BJ (cell line): ENCODE measurements at regions not wholly inside any gene's neighbourhood (a gene's known extent, or its start where the extent isn't known, plus 50 kb on each side); places are given as distances from the start of the nearest gene placed in this dataset.

ENCODE experiments used
- CTCF ChIA-PET: fragments of 350-600 bp; formaldehyde crosslinking; extraction: SDS; loops from one replicate; lab custom pipeline; 2021; ENCODE audit warnings: antibody characterized with exemption, inconsistent platforms; lab: Yijun Ruan, JAX
- POLR2A ChIA-PET: fragments of 300-600 bp; sonication (Branson Sonifier 250); formaldehyde crosslinking; extraction: SDS; loops from one replicate; lab custom pipeline; 2021; ENCODE audit warnings: antibody characterized with exemption; lab: Charles Lee
- DNase-seq: peaks from one replicate; pipeline ENCODE4 v3.0.0-alpha.2; 2011; ENCODE audit warnings: low read depth
- H3K27me3 ChIP-seq: 2 replicates; pipeline ENCODE4 v1.6.0; 2011; ENCODE audit warnings: low read length; ENCODE audit not compliant: control insufficient read depth, insufficient read depth
- H3K36me3 ChIP-seq: 2 replicates; pipeline ENCODE4 v1.5.1; 2011; ENCODE audit warnings: low read length; ENCODE audit not compliant: control insufficient read depth, insufficient read depth
- H3K4me3 ChIP-seq: 2 replicates; pipeline ENCODE4 v1.5.1; 2011; ENCODE audit warnings: low read depth, mild to moderate bottlenecking, control low read depth, low read length
- TF ChIP-seq, protein P1 (sequence below): IDR thresholded peaks from 2 replicates; pipeline ENCODE4 v1.5.1; 2011; ENCODE audit warnings: low read depth, mild to moderate bottlenecking, control low read depth, inconsistent platforms, low read length, moderate library complexity; ENCODE audit not compliant: insufficient read depth

DNA sequence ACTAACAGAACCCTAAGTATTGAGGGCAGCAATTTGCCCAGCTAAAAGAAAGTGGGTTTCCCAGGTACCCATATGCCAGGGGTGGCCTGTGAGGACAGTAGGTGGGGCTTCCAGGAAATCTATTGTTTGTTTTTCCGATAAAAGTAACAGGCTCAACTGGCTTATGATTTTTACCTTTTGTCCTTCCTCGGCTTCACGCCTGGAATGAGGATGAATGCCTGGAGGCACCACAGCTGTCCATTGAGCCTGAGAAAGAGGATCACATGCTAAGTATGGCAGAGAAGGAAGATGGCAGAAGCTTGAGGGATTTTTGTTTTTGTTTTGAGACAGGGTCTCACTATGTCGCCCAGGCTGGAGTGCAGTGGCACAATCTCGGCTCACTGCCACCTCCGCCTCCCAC lies 84.1 kb downstream of the KLF4 start:
- TF ChIP-seq, protein P1, sequence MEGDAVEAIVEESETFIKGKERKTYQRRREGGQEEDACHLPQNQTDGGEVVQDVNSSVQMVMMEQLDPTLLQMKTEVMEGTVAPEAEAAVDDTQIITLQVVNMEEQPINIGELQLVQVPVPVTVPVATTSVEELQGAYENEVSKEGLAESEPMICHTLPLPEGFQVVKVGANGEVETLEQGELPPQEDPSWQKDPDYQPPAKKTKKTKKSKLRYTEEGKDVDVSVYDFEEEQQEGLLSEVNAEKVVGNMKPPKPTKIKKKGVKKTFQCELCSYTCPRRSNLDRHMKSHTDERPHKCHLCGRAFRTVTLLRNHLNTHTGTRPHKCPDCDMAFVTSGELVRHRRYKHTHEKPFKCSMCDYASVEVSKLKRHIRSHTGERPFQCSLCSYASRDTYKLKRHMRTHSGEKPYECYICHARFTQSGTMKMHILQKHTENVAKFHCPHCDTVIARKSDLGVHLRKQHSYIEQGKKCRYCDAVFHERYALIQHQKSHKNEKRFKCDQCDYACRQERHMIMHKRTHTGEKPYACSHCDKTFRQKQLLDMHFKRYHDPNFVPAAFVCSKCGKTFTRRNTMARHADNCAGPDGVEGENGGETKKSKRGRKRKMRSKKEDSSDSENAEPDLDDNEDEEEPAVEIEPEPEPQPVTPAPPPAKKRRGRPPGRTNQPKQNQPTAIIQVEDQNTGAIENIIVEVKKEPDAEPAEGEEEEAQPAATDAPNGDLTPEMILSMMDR = no peak
- Histone ChIP-seq H3K36me3 (no peaks in the 10 kb centered on the region), H3K27me3 (no peaks in the 10 kb centered on the region; the same call in 1 of the 2 replicates), H3K4me3 (no peak overlapping the region)
- CTCF ChIA-PET = interaction anchor here (3.1 kb wide), 1 partner anchor 20 kb away, joined by 10 read pairs; no protein-coding TSS in a partner anchor
- POLR2A ChIA-PET = interaction anchor here (0.7 kb wide), 1 partner anchor 8 kb away, joined by 5 read pairs; no protein-coding TSS in a partner anchor
- DNase-seq = no peak

DNA sequence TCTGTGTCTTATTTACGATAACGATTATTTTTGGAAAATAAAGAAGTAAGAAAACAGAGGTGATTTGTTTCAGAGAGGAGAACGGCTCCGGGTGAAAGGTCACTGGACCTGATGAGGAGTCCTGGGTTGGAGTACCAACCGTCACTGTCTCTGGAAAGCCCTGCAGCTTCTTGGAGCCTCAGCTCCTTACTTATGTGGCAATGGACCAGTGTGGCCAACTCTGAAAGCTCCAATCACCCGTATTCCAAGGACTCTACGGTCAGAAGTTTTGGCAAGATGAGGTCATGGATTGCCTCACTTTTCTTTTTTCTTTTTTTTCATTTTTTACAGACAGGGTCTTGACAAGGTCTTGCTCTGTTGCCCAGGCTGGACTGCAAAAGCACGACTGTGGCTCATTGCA lies 84.8 kb downstream of the KLF4 start:
- no peaks in the 10 kb centered on the region; the same call in 1 of the 2 replicates for H3K27me3 ChIP-seq
- TF ChIP-seq, protein P1 = no peak
- DNase-seq = no peak
- POLR2A ChIA-PET = no interaction called here
- H3K4me3 ChIP-seq = no peak overlapping the region
- CTCF ChIA-PET = interaction anchor here (1.4 to 3.1 kb wide), 2 partner anchors 13 to 21 kb away, joined by 4 to 10 read pairs; no protein-coding TSS in a partner anchor
- no peaks in the 10 kb centered on the region for H3K36me3 ChIP-seq

DNA sequence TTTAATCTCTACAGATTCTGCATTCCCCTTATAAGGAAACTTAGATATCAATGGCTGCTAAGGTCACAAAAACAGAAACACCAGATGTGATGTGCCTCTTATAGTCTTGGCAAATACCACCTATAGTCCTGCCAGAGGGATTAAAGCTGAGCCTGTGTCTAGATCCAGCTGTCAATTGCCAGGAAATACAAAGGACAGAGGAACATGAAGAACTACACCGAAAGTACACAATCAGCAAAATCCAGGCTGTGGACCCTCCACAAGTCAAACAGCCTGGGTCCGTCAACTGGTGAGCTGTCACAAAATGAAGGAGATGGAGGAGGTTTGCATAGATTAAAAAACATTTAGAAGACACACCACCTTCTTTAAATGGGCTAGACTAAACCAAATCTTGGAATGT lies 85.4 kb downstream of the KLF4 start:
- DNase-seq = no peak
- ChIA-PET POLR2A (no interaction called here), CTCF (interaction anchor here (1.4 to 3.1 kb wide), 2 partner anchors 13 to 21 kb away, joined by 4 to 10 read pairs; no protein-coding TSS in a partner anchor)
- TF ChIP-seq, protein P1 = no peak
- H3K4me3 ChIP-seq = no peak overlapping the region
- H3K27me3 ChIP-seq = no peaks in the 10 kb centered on the region; the same call in 1 of the 2 replicates
- H3K36me3 ChIP-seq = no peaks in the 10 kb centered on the region

DNA sequence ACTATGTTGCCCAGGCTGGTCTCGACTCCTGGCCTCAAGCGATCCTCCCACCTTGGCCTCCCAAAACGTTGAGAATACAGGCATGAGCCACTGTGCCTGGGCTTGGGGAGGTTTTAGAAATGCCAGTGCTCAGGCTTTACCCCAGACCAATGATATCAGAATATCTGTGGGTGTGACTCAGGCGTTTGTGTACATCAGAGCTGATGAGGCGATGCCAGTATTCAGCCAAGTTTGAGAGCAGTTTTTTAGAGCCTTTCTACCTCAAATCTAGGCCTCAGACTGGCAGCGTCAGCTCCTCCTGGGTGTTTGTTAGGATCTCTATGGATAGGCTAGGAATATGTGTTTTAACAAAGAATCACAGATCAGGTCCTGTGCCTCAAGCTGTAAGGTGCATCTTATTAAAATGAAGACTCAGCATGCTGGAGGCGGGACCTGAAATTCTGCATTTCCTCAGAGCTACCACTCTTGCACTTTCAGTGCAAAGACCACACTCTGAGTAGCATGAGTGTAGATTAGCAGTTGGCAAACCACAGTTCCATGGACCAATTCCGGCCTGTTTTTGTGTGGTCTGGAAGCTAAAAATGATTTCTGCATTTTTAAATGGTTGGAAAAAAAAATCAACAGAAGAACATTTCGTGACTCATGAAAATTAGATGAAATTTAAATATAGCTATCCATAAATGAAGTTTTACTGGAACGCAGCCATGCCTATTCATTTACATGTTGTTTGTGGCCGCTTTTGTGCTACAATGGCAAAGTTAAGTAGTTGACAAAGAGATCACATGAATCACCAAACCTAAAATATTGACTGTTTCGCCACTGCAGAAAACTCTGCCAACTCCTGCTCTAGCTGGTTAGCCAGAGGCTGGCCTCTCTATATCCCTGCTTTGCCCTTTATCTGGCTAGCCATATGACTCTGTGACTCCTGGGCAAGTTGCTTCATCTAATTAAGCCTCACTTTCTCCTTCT lies 92.2 kb downstream of the KLF4 start:
- Histone ChIP-seq H3K27me3 (peaks cover 1% of the 10 kb centered on the region; the same call in 1 of the 2 replicates), H3K4me3 (no peak overlapping the region), H3K36me3 (no peaks in the 10 kb centered on the region)
- CTCF ChIA-PET = interaction anchor here (0.6 to 1.4 kb wide), 3 partner anchors 28 to 1543 kb away, joined by 3 to 4 read pairs (median 3); no protein-coding TSS in a partner anchor
- TF ChIP-seq, protein P1 = no peak
- no peak for DNase-seq
- POLR2A ChIA-PET = no interaction called here

DNA sequence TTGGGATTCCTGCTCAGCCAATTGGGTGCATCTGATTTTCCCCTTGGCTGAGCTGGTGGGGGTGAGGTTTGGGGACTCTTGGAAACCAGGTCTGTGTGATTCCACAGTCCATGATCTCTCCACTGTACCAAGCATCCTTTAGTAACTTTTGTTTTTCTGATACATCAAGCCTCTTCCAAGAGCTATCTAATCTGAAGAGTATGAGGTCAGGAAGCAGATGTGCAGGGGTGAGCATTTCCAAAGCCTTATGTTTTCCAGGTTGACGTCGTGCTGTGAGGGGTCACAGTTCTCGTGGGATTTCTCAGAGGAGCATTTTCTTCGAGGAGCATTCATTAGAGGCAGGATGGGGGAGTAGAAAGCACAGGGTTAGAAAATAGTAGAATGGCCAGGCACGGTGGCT lies 95.3 kb downstream of the KLF4 start:
- H3K27me3 ChIP-seq = peaks cover 5% of the 10 kb centered on the region; the same call in 1 of the 2 replicates
- no peak overlapping the region for H3K4me3 ChIP-seq
- CTCF ChIA-PET = interaction anchor here (0.6 kb wide), 1 partner anchor 24 kb away, joined by 3 read pairs; no protein-coding TSS in a partner anchor
- TF ChIP-seq, protein P1 = no peak
- DNase-seq = no peak
- POLR2A ChIA-PET = no interaction called here
- no peaks in the 10 kb centered on the region for H3K36me3 ChIP-seq
